ENCODE measurements at regions not wholly inside any gene's neighbourhood (a gene's known extent, or its start where the extent isn't known, plus 50 kb on each side); places are given as distances from the start of the nearest gene placed in this dataset.

- TF ChIP-seq CTCF (conservative IDR thresholded peaks at IDR 0.05; ENCODE audit: low read depth, low read length), result no peak
- TF ChIP-seq EZH2phosphoT487 (IDR thresholded peaks at IDR 0.05; ENCODE audit: borderline replicate concordance, low read length), result no peak
Measured at GRCh38 chr12:127113945-127114344, 1153.0 kb upstream of the TMEM132C start.

Measured in PC-3 (cell line).